ENCODE measurements at regions not wholly inside any gene's neighbourhood (a gene's known extent, or its start where the extent isn't known, plus 50 kb on each side); places are given as distances from the start of the nearest gene placed in this dataset.

DNA sequence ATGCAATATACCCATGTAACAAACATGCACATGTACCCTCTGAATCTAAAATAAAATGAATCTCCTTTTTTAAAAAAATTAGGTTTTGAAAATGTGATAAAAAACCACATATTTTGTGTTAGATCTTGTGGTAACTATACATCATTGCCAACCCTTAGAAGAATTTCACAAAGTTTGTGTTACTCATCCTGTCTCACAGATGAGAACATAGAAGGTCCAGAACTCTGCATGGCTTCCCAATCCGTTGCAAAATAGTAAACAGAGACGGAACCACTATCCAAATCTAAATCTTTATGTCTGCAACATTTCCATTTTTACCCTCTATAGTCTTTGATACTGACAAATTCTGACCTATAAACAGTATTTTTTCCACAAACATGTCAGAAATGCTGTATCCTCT is 759.9 kb downstream of the KCNJ2 start:
- H3K27ac ChIP-seq (ENCODE audit: low read depth, low read length): no peak overlapping the region
- H2AFZ ChIP-seq (ENCODE audit: low read depth, low read length, severe bottlenecking): no peak overlapping the region
- no peak for TF ChIP-seq EZH2phosphoT487 (conservative IDR thresholded peaks at IDR 0.05; ENCODE audit: low read length)
- no peak overlapping the region for H3K4me2 ChIP-seq (ENCODE audit: low read depth, low read length, poor library complexity, severe bottlenecking)
- no peak overlapping the region for H3K4me3 ChIP-seq (ENCODE audit: insufficient read depth, low read length, poor library complexity, severe bottlenecking)
- H3K36me3 ChIP-seq (ENCODE audit: low read length): no peaks in the 10 kb centered on the region
- no peaks in the 10 kb centered on the region for H4K20me1 ChIP-seq (ENCODE audit: low read depth, low read length)
- no peaks in the 10 kb centered on the region for H3K79me2 ChIP-seq (ENCODE audit: insufficient read depth, low read length)
- no peaks in the 10 kb centered on the region for H3K27me3 ChIP-seq (ENCODE audit: low read length)
- H3K9ac ChIP-seq (ENCODE audit: low read length): no peak overlapping the region
- H3K9me2 ChIP-seq (replicated peaks; ENCODE audit: insufficient read depth, low read length): no peaks in the 10 kb centered on the region
- no peaks in the 10 kb centered on the region for H3F3A ChIP-seq (ENCODE audit: insufficient read depth)
- no peaks in the 10 kb centered on the region for H3K9me3 ChIP-seq (ENCODE audit: insufficient read depth, low read length)

DNA sequence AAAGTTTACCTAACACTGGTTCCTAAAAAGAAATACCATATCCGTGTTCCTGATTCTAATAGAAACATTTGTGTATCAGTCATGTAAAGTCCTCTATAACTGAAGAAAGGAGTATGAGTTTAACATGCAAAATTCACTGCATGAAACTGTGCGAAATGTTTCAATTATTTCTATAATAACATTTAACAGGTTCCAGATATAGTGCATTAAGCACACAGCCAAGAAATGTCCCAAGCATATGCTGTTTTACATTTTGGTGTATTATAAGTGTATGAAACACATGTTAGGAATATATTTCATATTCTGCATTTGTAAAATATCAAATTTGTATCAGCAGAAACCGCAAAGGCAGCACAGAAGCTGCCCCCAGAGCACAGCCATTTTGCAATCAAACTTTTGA is 764.9 kb downstream of the KCNJ2 start:
- Histone ChIP-seq H3K4me3 (ENCODE audit: insufficient read depth, low read length, poor library complexity, severe bottlenecking) (no peak overlapping the region), H3K4me2 (ENCODE audit: low read depth, low read length, poor library complexity, severe bottlenecking) (no peak overlapping the region), H4K20me1 (ENCODE audit: low read depth, low read length) (no peaks in the 10 kb centered on the region), H3K36me3 (ENCODE audit: low read length) (no peaks in the 10 kb centered on the region), H3K27ac (ENCODE audit: low read depth, low read length) (no peak overlapping the region), H3F3A (ENCODE audit: insufficient read depth) (no peaks in the 10 kb centered on the region), H3K9me2 (replicated peaks; ENCODE audit: insufficient read depth, low read length) (no peaks in the 10 kb centered on the region), H3K79me2 (ENCODE audit: insufficient read depth, low read length) (no peaks in the 10 kb centered on the region), H3K9me3 (ENCODE audit: insufficient read depth, low read length) (no peaks in the 10 kb centered on the region), H2AFZ (ENCODE audit: low read depth, low read length, severe bottlenecking) (no peak overlapping the region), H3K9ac (ENCODE audit: low read length) (no peak overlapping the region), H3K27me3 (ENCODE audit: low read length) (no peaks in the 10 kb centered on the region)
- TF ChIP-seq, protein P1, sequence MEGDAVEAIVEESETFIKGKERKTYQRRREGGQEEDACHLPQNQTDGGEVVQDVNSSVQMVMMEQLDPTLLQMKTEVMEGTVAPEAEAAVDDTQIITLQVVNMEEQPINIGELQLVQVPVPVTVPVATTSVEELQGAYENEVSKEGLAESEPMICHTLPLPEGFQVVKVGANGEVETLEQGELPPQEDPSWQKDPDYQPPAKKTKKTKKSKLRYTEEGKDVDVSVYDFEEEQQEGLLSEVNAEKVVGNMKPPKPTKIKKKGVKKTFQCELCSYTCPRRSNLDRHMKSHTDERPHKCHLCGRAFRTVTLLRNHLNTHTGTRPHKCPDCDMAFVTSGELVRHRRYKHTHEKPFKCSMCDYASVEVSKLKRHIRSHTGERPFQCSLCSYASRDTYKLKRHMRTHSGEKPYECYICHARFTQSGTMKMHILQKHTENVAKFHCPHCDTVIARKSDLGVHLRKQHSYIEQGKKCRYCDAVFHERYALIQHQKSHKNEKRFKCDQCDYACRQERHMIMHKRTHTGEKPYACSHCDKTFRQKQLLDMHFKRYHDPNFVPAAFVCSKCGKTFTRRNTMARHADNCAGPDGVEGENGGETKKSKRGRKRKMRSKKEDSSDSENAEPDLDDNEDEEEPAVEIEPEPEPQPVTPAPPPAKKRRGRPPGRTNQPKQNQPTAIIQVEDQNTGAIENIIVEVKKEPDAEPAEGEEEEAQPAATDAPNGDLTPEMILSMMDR (IDR thresholded peaks at IDR 0.05; ENCODE audit: insufficient read depth, low read length, poor library complexity, severe bottlenecking): no peak
- TF ChIP-seq EZH2phosphoT487 (conservative IDR thresholded peaks at IDR 0.05; ENCODE audit: low read length): no peak

DNA sequence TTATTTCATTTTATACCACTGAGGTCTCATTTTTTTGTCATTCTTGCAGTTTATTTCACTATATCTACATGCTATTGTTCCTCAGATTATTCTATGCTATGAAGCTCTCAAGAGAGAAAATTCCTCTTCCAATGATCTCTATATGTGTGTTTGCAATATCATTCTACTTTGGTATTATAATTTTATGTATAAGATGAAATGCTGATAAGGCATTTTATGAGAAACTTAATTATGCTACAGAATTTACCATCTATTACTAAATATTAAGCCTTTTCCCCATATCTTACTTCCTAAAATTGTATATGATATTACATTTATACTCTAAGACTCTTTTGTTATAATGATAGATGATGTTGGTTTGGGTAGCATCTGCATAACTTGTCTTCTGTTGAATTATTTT is 765.5 kb downstream of the KCNJ2 start:
- Histone ChIP-seq H3K9ac (ENCODE audit: low read length) (no peak overlapping the region), H4K20me1 (ENCODE audit: low read depth, low read length) (no peaks in the 10 kb centered on the region), H3K27ac (ENCODE audit: low read depth, low read length) (no peak overlapping the region), H3K4me2 (ENCODE audit: low read depth, low read length, poor library complexity, severe bottlenecking) (no peak overlapping the region), H3K9me2 (replicated peaks; ENCODE audit: insufficient read depth, low read length) (no peaks in the 10 kb centered on the region), H3K36me3 (ENCODE audit: low read length) (no peaks in the 10 kb centered on the region), H2AFZ (ENCODE audit: low read depth, low read length, severe bottlenecking) (no peak overlapping the region), H3K27me3 (ENCODE audit: low read length) (no peaks in the 10 kb centered on the region), H3K4me3 (ENCODE audit: insufficient read depth, low read length, poor library complexity, severe bottlenecking) (no peak overlapping the region), H3K9me3 (ENCODE audit: insufficient read depth, low read length) (no peaks in the 10 kb centered on the region), H3K79me2 (ENCODE audit: insufficient read depth, low read length) (no peaks in the 10 kb centered on the region), H3F3A (ENCODE audit: insufficient read depth) (no peaks in the 10 kb centered on the region)
- TF ChIP-seq, protein P1 (IDR thresholded peaks at IDR 0.05; ENCODE audit: insufficient read depth, low read length, poor library complexity, severe bottlenecking): no peak
- no peak for TF ChIP-seq EZH2phosphoT487 (conservative IDR thresholded peaks at IDR 0.05; ENCODE audit: low read length)

DNA sequence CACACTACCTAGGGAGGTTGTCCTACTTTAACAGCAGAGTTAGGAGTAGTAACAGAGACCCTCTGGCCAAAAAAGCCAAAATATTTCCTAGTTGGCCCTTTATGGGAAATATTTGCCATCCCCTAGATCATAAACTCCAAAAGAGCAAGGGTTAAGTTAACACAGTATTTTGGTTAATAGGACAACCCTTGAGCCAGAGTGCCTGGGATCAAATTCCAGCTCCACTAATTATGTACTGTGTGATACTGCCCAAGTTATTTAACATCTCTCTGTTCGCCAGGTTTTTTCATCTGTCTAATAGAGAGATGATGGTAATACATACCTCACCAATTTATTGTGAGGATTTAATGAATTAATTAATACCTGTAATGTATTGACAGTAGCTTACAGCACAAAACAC is 767.4 kb downstream of the KCNJ2 start:
- H3K36me3 ChIP-seq (ENCODE audit: low read length): no peaks in the 10 kb centered on the region
- H3K27me3 ChIP-seq (ENCODE audit: low read length): no peaks in the 10 kb centered on the region
- no peak overlapping the region for H3K27ac ChIP-seq (ENCODE audit: low read depth, low read length)
- H2AFZ ChIP-seq (ENCODE audit: low read depth, low read length, severe bottlenecking): no peak overlapping the region
- H3K4me2 ChIP-seq (ENCODE audit: low read depth, low read length, poor library complexity, severe bottlenecking): no peak overlapping the region
- H3K4me3 ChIP-seq (ENCODE audit: insufficient read depth, low read length, poor library complexity, severe bottlenecking): no peak overlapping the region
- H3K9ac ChIP-seq (ENCODE audit: low read length): no peak overlapping the region
- H4K20me1 ChIP-seq (ENCODE audit: low read depth, low read length): no peaks in the 10 kb centered on the region
- H3K79me2 ChIP-seq (ENCODE audit: insufficient read depth, low read length): no peaks in the 10 kb centered on the region
- H3F3A ChIP-seq (ENCODE audit: insufficient read depth): no peaks in the 10 kb centered on the region
- TF ChIP-seq, protein P1 (IDR thresholded peaks at IDR 0.05; ENCODE audit: insufficient read depth, low read length, poor library complexity, severe bottlenecking): no peak
- no peak for TF ChIP-seq EZH2phosphoT487 (conservative IDR thresholded peaks at IDR 0.05; ENCODE audit: low read length)
- no peaks in the 10 kb centered on the region for H3K9me2 ChIP-seq (replicated peaks; ENCODE audit: insufficient read depth, low read length)
- no peaks in the 10 kb centered on the region for H3K9me3 ChIP-seq (ENCODE audit: insufficient read depth, low read length)
